WTC11 (cell line): ENCODE measurements at regions not wholly inside any gene's neighbourhood (a gene's known extent, or its start where the extent isn't known, plus 50 kb on each side); places are given as distances from the start of the nearest gene placed in this dataset.

Source experiments
- CBFB ChIP-seq: sonication (generic); formaldehyde crosslinking; IDR thresholded peaks from 2 replicates; pipeline ENCODE4 v1.8.1; 2022; ENCODE audit warnings: mild to moderate bottlenecking, low read depth, missing genetic modification reagents
- CREB1 ChIP-seq: sonication (generic); formaldehyde crosslinking; IDR thresholded peaks from 2 replicates; pipeline ENCODE4 v1.8.0; 2023; ENCODE audit warnings: mild to moderate bottlenecking, missing genetic modification reagents
- CTCF ChIP-seq: fragments of 200-600 bp; IDR thresholded peaks from 2 replicates; pipeline ENCODE4 v1.8.0; 2022; ENCODE audit warnings: antibody characterized with exemption
- MLX ChIP-seq: sonication (generic); formaldehyde crosslinking; IDR thresholded peaks from 2 replicates; pipeline ENCODE4 v1.8.1; 2023; ENCODE audit warnings: mild to moderate bottlenecking, missing genetic modification reagents, moderate library complexity
- RELA ChIP-seq: sonication (generic); formaldehyde crosslinking; IDR thresholded peaks from 2 replicates; pipeline ENCODE4 v1.8.1; 2022; ENCODE audit warnings: missing genetic modification reagents, mild to moderate bottlenecking, borderline replicate concordance
- TF ChIP-seq, protein P1 (sequence below): sonication (generic); formaldehyde crosslinking; IDR thresholded peaks from 2 replicates; pipeline ENCODE4 v1.8.1; 2023; ENCODE audit warnings: mild to moderate bottlenecking, missing genetic modification reagents
- TF ChIP-seq, protein P2 (sequence below): sonication (generic); formaldehyde crosslinking; IDR thresholded peaks from 2 replicates; pipeline ENCODE4 v1.8.1; 2022; ENCODE audit warnings: low read depth, mild to moderate bottlenecking, moderate library complexity, missing genetic modification reagents, borderline replicate concordance

DNA sequence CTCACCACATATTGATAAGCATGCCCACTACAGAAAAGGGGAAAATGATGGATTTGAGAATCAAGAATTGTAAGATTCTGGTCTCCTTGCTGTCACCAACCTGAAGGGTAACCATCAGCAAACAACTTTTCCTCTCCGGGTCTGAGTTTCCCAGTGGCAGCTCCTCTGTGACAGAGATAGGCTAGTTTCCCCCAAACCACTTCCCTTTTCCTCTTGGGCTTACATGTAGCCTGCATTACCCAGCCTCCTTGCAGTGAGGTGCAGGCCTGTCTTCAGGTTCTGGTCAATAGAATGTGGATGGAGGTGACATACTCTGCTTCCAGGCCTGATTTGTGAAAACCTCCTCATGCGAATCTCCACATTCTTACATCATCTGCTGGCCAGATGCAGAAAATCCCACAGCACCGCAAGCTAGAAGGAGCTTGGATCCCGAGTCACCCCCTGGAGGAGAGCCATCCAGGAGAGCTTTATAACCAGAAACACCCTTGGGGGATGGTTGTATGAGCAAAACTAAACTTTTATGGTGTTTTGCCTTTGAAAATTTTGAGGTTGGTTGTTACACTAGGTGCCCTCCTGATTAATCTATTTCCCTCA, 206.1 kb downstream of the RGS3 start:
- TF ChIP-seq CBFB (CRISPR knock-in tag) = no peak
- TF ChIP-seq CTCF = no peak
- TF ChIP-seq, protein P1, sequence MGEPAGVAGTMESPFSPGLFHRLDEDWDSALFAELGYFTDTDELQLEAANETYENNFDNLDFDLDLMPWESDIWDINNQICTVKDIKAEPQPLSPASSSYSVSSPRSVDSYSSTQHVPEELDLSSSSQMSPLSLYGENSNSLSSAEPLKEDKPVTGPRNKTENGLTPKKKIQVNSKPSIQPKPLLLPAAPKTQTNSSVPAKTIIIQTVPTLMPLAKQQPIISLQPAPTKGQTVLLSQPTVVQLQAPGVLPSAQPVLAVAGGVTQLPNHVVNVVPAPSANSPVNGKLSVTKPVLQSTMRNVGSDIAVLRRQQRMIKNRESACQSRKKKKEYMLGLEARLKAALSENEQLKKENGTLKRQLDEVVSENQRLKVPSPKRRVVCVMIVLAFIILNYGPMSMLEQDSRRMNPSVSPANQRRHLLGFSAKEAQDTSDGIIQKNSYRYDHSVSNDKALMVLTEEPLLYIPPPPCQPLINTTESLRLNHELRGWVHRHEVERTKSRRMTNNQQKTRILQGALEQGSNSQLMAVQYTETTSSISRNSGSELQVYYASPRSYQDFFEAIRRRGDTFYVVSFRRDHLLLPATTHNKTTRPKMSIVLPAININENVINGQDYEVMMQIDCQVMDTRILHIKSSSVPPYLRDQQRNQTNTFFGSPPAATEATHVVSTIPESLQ (CRISPR knock-in tag) = no peak
- TF ChIP-seq, protein P2, sequence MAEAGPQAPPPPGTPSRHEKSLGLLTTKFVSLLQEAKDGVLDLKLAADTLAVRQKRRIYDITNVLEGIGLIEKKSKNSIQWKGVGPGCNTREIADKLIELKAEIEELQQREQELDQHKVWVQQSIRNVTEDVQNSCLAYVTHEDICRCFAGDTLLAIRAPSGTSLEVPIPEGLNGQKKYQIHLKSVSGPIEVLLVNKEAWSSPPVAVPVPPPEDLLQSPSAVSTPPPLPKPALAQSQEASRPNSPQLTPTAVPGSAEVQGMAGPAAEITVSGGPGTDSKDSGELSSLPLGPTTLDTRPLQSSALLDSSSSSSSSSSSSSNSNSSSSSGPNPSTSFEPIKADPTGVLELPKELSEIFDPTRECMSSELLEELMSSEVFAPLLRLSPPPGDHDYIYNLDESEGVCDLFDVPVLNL (CRISPR knock-in tag) = no peak
- no peak for TF ChIP-seq MLX (CRISPR knock-in tag)
- no peak for TF ChIP-seq CREB1 (CRISPR knock-in tag)
- TF ChIP-seq RELA = no peak
